HG03064 (cell line): ENCODE measurements at regions not wholly inside any gene's neighbourhood (a gene's known extent, or its start where the extent isn't known, plus 50 kb on each side); places are given as distances from the start of the nearest gene placed in this dataset.
"Not testable (repeated sequence)": the region's sequence is repeated elsewhere in the genome, so short reads cannot be mapped to it uniquely, and the experiment has no call there.

Experiments used
- ATAC-seq: cut with Tn5 transposase; IDR thresholded peaks from one replicate; pipeline ENCODE4 v1.9.1; 2021; ENCODE audit warnings: low read depth; ENCODE audit not compliant: unreplicated experiment

DNA sequence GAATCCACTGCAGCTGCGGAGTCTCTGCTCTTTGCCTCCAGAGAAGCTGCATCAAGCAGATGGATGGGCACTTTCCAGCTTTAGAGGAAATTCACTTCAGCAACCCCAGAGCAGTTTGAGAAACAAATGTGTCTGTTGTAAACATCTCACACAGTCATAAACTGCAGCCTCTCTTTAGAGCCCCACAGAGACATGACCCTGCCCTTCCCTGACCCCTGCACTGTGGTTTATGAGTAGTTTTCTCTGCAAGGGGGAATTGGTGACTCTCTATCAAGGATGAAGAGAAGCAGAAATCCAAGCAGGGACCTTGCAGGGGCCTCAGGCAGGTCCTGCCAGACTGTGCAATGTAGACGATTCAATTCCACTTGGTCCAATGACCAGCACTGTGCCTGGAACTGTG, 160.2 kb downstream of the SH2D4B start:
- no peak for ATAC-seq

DNA sequence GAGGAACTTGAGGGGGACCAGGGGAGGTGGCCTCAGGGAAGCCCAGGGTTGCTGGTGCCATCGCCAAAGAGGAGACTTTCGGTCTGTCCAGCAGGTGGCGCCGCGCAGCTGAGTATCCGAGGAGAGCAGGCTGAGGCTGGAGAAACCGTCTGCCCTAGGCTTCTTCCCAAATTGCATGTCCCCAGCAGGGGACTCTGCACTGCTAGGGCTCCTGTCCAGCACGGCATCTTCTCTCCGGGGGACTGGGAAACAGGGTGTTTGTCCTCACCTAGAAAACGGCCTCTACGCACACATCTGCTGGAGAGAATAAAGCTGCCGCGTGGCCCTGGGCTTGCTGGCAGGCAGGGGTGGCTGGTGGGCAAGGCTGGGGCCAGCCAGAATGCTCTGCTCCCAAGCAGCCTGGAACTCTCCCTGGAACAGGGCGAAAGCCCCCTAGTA, 161.9 kb downstream of the SH2D4B start:
- peak; percentile 90 for ATAC-seq

DNA sequence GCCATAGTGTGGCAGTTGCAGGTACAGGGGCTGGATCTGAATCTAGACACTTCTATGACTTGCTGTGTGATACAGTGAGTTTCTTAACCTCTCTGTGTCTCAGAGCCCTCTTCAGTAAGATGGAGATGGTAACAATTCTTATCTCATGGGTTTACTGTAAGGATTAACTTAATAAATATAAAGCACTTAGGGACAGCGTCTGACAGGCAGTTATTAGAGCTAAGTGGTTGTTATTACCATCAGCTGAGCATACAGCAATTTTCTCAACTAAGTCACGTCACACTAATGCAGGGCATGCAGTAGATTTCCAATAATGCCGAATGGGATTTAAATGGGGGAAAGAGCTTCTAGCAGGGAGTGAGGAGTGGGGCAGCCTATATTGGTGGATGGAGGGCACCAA, 162.6 kb downstream of the SH2D4B start:
- no peak for ATAC-seq

DNA sequence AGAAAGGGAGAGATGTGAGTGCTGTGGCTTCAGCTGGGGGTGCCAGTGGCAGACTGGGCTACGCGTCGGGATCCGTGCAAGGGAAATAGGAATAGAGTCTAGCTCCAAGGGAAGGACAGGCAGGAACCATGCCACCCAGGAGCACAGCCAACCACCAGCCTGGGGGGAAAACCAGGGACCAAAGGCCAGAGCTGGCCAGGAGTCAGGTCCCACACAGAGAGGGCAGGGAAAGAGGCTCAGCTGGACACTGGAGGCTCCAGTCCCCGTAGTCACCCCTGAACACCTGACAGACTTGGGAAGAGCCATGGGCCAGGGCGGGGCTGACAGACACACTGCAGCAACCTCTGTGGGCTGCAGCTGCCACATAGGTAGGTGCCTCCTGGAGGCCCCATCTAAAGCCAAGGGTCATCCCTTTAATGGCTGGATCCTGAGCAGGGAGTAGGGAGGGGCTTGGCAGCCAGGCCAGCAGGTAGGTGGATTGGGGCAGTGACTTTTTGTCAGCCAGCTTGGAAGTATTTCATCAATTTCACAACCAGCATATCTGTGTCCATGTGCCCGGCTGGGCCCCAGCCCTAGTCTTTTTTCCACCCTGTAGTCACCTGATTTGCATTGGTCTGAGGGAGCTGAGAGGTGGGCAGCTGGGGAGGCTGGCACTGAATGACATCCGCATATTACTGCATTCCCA, 163.2 kb downstream of the SH2D4B start:
- ATAC-seq: no peak

DNA sequence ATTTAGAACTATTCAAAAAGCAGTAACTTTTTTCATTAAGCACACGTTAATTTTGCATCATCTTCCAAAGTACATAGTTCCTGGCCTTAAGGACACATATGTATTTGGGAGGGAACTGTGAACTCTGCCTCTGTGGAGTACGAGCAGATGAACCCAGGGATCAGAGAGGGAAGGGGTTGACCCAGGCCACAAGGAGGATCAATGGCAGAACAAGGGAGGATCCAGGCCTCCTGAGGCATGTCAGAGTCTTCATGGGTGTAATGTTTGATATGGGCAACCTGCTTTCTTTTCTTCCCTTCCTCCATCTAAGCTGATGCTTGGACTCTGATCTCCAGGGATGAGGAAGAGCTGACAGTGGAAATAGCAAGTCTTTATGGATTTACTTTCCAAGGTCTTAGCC, 164.0 kb downstream of the SH2D4B start:
- no peak for ATAC-seq

DNA sequence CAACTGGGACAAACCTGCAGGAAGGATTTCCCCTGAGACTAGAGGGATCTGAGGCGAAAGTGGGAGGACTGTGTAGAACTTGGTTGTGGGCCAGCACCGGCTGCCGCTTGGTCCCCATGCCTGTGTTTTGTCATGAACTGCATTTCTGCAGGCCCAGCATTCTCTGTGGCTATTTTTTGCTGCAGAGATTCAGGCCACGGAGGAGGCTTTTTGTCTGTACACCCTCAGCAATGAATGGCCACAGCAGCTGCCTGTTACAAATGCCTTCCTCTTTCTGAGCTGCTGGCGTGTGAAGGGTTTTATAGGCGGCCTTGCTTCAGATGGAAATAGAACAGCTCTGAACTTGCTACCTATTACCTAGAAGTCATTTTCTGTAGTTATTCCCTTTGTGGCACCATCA, 164.4 kb downstream of the SH2D4B start:
- ATAC-seq: no peak

DNA sequence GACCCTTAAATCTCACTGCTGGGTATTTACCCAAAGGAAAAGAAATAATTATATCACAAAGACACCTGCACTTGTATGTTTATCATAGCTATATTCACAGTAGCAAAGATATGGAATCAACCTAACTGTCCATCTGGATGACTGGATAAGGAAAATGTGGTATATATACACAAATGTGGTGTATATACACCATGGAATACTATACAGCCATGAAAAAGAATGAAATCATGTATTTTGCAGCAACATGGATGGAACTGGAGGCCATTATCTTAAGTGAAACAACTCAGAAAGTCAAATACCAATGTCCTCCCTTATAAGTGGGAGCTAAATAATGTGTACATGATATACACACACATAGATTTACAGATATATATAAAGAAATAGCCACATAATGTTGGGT, 168.2 kb downstream of the SH2D4B start:
- ATAC-seq: no peak

DNA sequence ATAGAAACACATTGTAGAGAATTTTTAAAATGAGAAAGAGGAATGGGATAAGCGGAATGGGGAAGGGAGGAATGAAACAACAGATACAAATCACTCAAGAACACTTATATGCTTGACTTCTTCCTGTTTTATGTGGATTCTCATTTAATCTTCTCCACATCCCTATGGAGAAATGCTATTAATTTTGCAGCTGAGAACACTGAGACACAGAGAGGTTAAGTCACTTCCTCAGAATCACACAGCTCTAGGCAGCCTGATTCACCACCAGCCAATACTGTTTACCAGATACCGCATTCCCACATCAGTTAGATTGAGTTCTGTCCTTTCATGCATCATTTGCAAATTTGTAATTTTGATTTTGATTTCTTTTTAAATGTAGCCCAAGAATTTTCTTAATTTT, 170.5 kb downstream of the SH2D4B start:
- ATAC-seq: no peak

DNA sequence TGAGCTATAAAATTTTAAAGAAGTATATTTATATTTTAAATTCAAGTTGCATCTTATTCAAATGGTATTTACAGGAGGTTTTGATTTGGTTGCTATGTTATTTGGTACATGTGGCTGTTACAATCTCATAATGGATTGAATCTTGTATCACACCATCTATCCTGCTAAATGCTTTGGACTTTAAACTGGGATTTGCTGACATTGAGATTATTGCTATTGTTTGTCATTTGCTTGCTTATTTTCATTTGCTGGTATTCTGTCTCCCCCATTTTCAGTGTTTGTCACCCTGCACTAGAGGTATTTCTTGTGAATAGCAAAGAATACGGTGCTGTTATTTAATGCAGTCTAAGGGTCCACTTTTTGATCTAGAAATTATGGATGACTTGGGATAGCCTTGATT, 171.1 kb downstream of the SH2D4B start:
- no peak for ATAC-seq

DNA sequence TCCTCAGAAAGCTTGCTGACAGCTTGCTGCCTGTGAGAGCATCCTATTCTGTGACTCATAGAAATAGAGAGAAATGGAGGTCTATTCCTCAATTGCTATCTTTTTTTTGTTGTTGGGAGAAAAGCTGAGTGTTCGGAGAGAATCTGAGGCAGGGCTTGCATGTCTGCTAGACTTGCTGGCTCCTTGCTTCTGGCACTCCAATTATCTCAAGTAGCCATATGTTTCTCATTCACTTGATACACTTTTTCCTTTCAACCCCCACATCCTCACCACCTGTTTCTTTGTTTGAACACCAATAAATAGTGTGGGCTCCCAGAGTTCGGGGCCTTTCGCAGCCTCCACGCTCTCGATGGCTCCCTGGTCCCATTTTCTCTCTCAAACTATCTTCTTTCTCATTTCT, 172.2 kb downstream of the SH2D4B start:
- no peak for ATAC-seq

DNA sequence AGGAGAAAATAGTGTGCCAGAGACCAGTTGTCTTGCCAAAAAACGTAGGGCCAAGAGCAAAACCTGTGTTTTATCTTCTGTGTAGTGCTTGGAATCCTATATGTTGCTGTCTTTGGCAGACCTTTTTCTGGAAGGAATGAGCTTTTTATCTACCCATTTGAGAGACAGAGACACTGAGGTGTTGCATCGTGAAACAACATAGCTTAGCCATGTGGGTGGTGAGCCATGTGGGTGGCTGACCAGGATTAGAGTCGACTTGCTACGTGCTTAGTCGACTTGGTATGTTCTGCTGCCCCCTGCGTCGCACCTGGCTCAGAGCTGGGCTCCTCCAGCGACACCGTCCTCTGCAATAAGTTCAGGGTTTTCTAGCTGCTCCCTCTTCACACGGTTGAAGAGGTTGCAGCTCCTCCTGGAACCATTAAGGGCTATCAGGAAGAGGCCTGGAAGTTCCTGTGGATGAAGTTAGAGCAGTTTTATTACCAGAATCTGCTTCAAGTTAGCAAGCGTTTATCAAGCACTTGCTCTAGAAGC, 175.8 kb downstream of the SH2D4B start:
- no peak for ATAC-seq

DNA sequence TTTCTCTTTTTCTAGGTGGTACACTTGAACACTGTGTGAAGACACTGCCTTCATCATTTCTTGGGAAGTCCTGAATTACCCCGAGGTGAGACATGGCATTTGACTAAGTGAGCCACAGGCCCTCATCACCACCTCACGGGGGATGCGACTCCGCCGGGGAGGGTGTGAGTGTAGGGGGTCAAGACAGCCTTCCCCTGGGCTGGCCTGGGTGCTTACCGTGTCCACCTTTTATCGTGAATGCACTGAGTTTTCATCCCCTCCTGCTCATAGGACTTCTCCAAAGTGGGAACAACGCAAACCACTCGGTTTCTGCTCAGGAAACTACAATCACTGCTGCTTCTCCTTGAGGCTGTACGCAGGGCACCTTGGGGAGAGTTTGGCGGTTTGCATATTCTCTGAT, 176.9 kb downstream of the SH2D4B start:
- ATAC-seq: no peak

DNA sequence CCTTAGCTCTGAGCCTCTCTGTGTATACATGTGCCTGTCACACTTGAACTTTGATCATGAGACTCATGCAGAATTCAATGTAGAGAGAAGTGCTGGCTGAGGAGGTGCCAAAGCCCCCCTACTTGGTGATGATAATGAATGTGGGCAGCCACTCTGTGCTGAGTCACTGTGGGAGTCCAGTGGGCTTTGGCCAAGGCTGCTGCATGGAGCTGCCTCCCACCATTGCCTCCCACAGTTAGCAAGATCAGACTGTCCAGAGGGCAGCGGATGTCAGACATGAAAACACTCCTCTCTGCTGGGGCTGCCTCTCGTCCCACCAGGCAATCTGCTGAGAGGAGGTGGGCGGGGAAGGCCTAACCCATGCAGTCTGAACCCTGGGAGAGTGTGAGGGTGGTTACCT, 180.3 kb downstream of the SH2D4B start:
- no peak for ATAC-seq

DNA sequence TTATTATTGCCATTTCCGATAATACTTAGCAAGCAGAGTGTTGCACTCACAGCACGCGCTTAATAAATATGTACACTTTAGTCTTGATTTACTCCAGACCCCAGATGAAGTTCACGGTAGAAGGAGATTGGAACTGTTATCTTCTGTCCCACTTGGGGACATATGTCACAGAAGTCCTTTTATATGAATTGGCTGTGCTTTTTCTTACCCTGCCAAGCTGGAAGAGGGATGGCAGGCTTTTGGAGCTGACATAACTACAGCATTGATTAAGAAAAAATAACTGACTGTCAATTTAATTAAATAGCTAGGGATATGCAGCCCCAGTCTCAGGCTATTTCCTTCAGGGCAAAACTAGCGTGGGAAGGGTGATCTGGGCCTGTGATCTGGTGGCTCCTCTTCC, 182.2 kb downstream of the SH2D4B start:
- no peak for ATAC-seq

DNA sequence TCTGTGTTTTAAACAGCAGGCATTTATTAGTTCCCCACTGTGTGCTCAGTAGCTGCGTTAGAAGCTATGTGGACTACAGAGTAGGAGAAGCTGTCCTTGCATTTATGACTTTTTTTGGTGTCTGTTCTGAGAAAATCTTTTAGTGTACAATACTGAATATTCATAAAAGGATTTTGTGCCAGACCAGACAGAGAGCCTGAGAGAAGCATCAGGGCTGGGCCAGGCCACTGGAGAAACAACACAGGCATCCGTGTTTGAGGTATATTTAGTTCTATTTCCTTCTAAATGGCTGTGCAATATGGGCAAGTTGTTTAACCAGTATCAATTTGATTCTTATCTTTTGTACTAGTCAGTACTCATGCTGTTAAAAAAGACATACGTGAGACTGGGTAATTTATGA, 182.8 kb downstream of the SH2D4B start:
- no peak for ATAC-seq

DNA sequence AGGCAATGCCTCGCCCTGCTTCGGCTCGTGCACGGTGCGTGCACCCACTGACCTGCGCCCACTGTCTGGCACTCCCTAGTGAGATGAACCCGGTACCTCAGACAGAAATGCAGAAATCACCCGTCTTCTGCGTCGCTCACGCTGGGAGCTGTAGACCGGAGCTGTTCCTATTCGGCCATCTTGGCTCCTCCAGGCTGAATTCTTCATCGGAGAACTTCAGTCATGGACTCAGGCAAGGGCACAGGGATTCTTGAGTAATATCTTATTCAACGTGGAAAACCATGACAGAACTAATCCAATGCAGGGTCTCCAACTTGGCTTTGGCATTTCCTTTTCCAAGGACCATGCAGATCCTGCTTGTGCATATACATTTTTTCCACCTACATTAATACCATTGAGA, 190.7 kb downstream of the SH2D4B start:
- ATAC-seq: not testable (repeated sequence)

DNA sequence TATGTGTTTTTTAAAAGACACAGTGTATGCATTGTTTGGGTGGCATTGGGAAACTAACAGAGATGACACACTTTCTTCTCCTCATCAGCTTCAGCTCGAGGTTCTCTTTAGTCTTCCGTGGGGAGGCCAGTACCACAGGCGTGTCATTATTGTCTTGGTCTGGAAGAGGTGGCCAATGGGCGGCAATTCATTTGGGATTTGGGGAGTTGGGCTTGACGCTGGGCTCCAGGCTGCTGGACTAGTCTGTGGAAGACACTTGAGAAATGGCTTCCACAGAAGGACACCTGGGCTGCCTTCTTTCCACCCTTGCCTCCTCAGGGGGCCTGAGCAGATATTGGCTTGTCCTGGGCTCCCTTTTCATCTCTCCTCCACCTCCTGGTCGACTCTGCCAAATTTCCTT, 192.2 kb downstream of the SH2D4B start:
- ATAC-seq: no peak

DNA sequence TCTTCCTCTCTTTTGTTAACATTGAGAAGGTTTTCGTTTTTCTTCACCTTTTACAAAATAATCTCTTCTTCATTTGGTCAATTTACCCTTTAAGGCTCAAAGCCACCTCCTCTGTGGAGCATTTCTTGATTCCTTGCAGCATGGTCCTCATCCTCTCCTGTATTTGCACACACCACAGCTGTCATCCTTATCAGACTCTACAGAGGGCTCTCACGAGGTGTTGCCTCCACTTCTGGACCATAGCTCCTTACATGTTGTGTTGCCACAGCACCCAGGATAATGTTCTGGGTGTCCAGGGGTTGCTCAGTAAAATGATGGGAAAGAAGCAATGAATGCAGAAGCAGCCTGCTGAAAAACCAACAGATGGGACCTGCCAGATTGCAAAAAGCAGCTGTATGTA, 192.8 kb downstream of the SH2D4B start:
- ATAC-seq: no peak

DNA sequence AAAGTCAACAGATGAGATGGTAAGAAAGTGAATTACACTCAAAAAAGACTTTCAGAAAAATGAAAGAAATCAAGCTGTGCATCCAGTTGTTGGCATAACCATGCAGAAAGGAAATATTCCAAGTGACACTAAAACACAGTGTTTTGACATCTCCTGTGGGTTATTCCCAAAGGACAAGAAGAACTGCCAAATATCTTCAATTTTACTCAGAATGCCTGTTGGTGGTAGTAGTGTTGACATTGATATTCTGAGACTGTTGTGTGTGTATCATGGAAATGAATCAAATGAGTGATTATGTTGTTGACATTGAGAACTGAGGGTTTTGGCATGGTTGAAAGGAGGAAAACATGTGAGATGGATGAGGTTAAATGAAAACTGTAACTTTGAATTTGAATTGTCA, 196.9 kb downstream of the SH2D4B start:
- no peak for ATAC-seq

DNA sequence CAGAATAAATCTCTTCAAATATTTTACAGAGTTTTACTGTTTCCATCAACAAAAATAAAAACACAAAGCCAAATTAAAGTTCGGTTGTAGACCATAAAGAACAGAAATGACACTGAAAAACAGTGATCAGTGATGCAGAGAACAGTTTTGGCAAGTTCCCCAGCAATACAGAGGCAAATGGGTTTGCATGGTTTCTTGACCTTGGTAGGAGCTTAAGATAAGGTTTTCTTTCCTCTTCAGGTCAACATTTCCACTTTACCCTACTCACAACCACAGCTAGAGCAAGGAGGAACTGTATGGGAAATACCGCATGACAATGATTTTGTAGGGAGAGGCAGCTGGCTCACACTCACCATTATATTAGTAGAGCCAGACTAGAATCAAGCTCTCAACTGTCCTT, 199.5 kb downstream of the SH2D4B start:
- no peak for ATAC-seq

DNA sequence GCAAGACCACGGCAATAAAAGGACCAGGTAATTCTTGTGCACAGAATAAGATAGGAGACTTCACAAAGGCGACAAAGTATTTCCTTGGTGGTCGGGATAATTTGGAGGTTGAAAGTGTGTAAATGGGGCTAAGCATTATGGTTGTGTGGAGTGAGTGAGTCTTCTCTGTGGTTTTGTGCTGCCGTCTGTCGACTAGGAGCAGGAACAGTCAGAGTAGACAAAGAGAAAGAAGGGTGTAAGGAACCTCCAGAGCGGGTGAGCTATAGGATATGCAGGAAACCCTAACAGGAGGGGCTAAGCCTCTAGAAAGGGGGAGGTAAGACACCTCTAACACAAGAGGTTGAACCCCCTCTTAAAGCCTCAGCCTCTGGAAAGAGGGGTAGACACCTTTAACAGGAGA, 201.6 kb downstream of the SH2D4B start:
- no peak for ATAC-seq

DNA sequence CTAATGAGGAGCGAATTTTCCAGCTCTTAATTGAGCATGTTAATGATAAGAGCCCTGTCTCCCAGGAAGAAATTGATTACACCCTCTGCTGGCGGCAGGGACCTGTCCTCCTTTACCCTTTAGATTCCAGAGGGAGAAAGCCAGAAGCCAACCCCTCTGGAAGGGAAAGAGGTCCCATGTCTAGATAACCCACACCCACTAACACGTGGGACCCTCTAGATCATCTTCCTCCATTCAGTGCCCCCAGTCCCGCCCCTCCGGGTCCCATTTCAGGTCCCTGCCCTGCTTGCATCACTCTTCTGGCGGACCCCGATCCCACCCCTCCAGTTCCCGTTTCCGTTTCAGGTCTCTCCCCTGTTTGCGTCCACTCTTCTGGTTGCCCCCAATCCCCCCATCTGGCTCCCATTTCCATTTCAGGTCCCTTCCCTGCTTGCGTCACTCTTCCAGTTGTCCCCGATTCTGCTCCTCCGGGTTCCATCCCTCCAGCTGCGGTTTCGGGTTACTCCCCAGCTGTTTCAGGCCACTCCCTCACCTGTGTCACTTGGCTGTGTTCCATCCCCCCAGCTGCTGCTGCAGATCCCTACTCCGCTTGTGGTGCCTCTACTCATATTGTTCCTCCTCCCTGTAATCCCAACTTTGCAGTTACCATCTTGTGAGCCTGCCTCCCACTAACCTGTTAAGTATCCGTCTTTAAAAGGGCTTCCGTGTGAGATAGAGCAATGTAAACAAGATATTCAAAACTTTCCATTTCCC, 202.4 kb downstream of the SH2D4B start:
- no peak for ATAC-seq
